ENCODE measurements at regions not wholly inside any gene's neighbourhood (a gene's known extent, or its start where the extent isn't known, plus 50 kb on each side); places are given as distances from the start of the nearest gene placed in this dataset.
"Not testable (repeated sequence)": the region's sequence is repeated elsewhere in the genome, so short reads cannot be mapped to it uniquely, and the experiment has no call there.

DNA sequence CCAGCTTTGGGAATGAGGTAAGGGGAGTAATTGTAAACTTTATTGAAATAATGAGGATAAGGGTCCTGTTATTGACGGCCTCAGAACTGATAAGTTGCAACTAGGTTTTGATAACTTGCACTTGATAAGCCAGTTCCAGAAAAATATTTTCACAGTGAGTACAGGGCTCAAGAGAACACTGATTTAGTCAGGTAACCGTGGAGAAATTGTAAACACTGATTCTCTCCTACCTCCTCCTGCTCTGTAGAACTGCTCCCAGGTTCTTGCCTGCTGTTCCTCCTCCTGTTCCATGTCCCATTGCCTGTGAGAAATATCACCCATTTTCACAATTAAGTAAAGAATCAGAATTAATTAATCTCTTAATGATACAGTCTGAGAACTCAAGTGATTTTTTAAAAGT lies 55.0 kb upstream of the CXXC4 start:
- DNase-seq (ENCODE audit: low spot score) = no peak

DNA sequence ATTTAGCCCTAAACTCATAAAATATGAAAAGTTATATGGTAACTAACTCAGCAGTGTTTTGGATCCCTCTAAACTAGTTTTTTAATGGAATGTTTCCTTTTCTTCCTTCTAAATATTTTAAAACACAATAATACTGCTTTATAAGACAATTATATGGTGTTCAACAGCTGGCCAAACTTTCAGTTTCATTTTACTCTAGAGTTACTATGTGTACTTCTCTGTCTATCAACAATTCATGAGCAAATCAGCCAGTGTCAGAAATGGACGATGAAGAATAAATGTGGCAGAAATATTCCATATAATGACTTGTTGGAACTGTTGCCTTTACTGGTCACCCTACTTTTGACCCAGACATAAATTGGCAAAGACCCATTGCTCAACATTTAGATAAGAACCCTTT lies 64.8 kb upstream of the CXXC4 start:
- no peak for DNase-seq (ENCODE audit: low spot score)

DNA sequence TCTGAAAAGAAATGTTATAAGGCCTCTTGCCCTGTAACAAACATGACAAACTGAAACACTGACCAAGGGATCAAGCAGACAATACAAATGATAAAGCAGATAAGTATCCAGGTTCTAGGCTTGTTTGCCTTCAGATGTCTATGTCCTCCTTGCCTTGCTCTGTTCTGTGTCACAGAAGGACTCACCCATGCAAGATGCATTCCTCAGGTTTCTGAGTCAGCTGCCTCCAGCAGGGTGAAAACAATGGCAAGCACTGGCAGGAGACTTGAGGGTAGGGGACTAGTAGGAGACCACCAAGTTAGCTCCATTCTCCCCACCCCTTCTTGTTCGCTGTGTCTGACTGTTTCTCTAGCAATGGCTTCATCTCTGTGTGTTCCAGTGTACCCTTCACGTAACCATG lies 76.6 kb upstream of the CXXC4 start:
- peak; percentile 7 for DNase-seq (ENCODE audit: low spot score)

DNA sequence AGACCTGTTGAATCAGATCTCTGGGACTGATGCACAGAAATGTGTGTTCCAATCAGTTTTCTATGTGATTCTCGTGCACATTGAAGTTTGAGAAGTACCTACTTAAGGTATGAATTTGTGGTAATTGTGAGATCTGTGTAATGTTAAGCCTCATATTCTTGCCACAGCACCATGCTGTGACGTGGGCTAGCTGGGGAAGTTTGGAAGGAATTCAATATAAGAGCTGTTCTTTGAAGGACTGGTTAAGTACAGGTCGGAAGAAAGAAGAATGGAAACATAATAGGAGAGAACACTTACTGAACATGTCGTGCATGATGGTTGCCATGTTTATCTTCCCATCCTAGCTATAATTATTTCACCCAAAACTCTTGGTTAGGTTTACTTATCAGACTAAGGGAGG lies 79.7 kb upstream of the CXXC4 start:
- no peak for DNase-seq (ENCODE audit: low spot score)

DNA sequence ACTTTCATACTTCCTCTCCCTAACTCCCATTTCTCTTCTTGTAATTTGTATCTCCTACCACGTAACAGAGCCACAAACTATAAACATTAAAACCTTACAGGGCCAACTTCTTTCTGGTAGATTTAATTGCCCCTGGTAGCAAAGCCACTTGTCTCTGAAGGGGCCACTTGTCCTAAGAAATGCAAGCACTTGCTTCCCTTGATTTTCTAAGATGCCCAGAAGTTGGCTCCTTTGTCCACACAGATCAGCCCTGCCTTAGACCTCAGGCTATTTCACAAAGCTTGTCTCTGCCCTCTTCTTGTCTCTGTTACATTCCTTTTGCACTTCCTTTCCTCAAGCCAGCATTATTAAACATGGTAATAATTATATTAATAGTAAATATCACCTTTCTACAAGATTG lies 80.6 kb upstream of the CXXC4 start:
- DNase-seq (ENCODE audit: low spot score) = no peak

DNA sequence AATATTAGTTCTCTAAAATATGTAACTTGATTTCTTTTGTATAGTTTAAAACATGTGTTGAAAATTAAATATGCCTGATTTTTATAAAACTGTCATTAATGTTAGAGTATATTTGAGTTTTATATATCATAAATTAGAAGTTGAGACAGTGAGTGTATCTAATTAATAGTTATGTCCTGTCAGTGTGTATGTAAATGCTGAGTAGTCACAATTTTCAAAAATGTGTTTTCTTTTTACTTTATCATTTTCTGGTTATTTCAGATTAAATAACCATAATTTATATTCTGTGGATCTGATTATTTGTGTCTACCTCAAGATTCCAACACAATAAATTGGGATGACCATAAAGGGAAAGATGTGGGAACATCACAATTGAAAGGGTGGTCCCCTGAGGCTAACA lies 82.7 kb upstream of the CXXC4 start:
- DNase-seq (ENCODE audit: low spot score) = no peak

DNA sequence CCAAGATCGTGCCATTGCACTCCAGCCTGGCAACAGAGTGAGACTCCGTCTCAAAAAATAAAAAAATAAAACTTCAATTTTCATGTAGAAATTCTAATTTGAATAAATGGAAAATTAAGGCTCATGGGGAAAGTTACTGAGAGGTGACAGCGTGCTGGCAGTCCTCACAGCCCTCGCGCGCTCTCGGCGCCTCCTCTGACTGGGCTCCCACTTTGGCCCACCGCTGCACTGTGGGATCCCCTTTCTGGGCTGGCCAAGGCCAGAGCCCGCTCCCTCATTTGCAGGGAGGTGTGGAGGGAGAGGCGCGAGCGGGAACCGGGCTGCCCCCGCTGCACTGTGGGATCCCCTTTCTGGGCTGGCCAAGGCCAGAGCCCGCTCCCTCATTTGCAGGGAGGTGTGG lies 86.8 kb upstream of the CXXC4 start:
- not testable (repeated sequence) for DNase-seq (ENCODE audit: low spot score)

DNA sequence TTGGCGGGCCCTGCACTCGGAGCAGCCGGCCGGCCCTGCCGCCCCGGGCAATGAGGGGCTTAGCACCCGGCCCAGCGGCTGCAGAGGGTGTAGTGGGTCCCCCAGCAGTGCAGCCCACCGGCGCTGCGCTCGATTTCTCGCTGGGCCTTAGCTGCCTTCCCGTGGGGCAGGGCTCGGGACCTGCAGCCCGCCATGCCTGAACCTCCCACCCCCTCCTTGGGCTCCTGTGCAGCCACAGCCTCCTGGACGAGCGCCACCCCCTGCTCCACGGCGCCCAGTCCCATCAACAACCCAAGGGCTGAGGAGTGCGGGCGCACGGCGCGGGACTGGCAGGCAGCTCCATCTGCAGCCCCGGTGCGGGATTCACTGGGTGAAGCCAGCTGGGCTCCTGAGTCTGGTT lies 87.4 kb upstream of the CXXC4 start:
- DNase-seq (ENCODE audit: low spot score) = not testable (repeated sequence)

DNA sequence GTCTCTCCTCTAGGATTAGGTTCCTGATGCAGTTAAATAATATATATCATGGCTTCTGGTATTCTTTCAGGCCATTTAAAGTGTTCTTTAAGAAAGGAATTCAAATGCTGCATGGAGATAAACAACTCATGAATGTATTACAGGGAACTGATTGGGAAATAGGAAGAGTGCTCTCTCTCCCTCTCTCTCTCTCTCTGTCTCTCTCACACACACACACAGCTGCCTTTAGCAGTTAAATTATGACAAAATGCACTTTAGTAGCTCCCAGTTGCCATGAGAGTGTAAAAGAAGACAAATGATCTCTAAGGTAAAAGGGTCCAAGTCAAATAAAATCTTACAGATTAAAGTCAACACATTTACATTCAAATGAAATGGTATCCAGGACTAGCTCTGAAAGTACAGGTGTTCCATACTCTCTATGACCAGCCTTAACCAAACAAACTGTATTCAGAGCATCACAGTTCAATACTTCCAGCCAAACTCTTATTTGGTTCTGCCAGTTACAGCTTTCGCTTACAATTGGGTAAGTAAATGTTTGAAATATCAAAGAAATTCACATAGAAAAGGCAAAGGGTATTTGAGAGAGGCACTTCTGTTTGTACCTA lies 94.7 kb upstream of the CXXC4 start:
- no peak for DNase-seq (ENCODE audit: low spot score)

DNA sequence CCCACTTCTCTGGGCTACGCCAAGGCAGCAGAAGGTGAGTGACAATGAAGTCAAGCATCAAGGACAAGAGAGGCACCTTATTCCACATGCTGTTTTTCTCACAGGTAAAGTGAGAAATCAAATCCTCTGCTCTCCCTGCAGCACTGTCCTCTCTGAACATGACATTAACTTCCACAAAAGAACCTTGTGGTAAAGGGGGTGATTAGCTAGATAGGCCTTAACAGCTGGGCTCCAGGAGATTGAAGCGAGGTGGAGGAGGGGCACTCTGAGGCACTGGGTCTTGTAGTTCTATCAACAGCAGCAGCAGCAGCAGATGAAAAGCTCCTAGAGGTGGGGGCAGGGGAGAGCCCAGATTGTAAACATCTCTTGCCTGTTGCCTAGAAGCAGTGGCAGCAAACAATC lies 96.8 kb upstream of the CXXC4 start:
- no peak for DNase-seq (ENCODE audit: low spot score)

DNA sequence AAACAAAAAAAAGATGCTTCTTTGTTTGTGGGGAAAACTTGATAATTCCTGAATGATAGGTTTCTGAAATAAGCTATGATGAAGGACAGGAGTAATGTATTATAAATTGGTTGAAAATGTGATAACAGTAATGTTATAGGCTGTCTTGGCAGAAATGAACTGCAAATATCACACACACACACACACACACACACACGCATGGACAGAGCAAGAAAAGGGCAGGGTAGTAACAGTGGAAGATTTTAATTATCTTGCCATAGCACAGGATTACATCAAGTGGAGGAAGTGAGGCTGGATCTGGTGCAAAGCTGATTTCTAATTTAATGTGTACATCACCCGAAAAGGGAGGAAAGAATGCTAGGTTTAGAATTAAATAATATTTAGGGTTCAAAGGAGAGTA lies 97.5 kb upstream of the CXXC4 start:
- no peak for DNase-seq (ENCODE audit: low spot score)

DNA sequence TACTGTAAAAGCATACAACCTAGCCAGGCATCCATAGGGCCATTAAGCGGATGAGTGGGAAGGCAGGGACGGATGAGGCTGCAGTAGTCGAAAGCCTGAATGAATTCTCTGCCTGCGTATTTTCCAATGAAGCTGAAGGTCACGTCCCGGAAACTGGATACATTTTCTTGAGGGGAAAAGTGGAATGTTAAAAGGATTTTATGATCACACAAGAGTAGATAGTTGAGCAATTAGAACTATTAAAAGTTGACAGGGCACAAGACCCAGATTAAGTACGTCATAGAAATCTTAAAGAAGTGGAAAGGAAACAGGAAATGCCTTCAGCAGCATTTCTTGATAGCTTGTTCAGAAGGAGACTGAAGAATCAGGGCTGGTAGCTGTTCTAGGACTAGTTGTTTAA lies 98.3 kb upstream of the CXXC4 start:
- no peak for DNase-seq (ENCODE audit: low spot score)

DNA sequence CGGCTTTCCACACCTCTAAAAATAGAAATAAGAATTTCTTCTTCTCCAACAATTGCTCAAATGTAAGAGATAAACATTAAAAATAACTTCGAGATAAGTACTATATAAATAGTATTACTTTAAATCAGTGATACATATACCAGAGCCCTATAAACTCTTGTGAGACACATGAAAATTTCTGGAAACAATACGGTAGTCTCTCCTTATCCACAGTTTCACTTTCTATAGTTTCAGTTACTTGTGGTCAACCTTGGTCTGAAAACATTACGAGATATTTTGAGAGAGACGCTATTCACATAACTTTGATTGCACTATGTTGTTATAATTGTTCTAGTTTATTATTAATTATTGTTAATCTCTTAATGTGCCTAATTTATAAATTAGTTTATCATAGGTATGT lies 101.5 kb upstream of the CXXC4 start:
- DNase-seq (ENCODE audit: low spot score) = no peak

DNA sequence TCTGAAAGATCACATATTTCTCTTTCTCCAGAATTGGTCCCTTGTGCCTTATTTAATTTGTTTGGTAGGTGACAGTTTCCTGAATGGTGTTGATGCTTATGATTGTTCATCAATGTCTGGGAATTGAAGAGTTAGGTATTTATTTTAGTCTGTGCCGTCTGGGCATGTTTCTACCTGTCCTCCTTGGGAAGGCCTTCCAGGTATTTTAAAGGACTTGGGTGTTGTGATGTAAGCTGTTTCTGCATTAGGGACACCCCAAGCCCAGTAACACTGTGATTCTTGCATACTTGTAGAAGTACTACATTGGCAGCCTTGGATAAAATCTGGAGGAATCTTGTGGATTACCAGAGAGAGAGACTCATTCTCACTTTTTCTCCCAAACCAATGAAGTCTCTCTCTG lies 120.8 kb upstream of the CXXC4 start:
- DNase-seq (ENCODE audit: low spot score) = no peak

DNA sequence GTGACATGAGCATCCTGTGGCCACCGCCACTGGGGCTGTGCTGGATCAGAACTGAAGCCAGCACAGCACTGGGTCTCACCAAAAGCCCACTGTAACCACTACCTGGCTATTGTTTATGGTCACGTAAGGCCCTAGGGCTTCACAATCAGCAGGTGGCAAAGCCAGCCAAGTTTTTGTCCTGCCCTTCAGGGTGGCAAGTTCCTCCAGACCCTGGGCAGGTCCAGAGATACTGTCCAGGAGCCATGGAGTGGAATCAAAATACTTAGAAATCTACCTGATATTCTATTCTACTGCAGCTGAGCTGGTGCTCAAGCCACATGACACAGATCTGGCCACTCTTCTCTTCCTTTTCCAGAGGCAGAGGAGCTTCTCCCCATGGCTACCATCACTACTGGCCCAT lies 121.2 kb upstream of the CXXC4 start:
- no peak for DNase-seq (ENCODE audit: low spot score)

DNA sequence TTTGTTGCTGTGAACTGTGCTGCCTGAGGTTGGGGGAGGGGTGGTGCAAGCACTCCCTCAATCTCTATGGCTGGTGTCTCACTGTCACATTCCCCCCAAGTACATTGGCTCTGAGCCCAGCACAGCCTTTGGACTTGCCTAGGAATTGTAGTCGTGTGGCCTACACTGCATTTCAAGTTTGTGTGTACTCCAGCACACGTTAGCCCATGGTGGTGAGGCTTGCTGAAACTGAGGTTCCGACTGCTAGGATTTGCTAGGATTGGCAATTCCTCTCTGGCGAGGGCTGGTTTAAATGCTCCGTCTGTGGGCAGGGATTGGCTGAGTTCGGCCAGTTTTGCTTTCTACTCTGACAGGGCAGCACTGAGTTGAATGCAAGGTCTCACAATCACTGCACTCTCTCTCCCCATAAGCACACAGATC lies 121.7 kb upstream of the CXXC4 start:
- no peak for DNase-seq (ENCODE audit: low spot score)

DNA sequence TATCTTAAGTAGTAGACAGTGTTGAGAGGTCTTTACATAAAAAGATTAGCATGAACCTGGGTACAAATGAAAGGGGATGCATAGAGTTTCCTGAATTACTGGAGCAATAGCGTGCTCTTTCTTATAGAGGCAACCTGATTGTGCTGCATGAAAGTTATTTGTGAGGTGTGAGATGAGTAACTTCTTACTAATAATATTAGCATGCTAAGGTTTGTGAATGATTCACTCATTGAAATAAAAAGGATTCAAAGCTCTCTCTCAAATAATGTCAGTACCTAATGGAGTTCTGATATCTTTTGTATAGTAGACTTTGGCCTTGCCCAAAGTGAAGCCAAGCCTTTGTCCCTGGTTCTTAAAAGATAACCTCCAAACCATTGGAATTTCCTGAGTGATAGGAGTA lies 131.0 kb upstream of the CXXC4 start:
- DNase-seq (ENCODE audit: low spot score) = no peak

DNA sequence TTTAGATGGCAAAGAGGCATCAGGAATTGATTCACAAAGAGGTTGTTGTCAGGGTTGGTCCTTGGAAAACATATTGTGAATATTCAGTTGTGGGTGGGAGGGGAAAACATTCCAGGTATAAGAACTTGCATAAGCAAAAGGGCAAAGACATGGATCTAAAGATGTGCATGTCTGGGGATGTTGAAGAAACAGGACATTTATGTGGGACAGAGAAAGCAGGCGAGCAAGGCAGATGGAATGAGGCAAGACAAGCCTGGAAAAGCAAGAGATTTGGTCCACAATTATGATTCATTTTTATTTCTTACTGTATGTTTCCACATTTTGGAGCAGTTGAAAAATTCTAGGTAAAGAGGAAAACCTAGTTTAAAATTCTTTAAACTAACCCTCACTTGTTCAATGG lies 134.9 kb upstream of the CXXC4 start:
- DNase-seq (ENCODE audit: low spot score) = no peak

DNA sequence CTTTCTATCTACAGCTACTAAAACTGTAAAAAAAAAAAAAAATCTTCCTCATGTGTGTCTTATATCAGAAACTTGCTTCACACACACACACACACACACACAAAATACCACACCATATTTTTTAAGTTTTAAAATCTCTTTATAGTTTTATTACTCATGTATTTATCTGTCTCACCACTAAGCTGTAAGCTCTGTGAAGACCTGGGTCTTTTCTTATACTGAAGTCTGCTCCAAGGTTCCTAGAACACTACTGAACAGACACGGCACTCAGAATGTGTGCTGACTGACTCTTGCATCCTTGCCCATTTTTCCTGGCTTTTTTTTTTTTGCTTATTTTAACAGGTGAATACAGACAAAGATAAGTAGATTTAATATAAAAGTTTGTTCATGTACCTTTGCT lies 135.6 kb upstream of the CXXC4 start:
- no peak for DNase-seq (ENCODE audit: low spot score)

DNA sequence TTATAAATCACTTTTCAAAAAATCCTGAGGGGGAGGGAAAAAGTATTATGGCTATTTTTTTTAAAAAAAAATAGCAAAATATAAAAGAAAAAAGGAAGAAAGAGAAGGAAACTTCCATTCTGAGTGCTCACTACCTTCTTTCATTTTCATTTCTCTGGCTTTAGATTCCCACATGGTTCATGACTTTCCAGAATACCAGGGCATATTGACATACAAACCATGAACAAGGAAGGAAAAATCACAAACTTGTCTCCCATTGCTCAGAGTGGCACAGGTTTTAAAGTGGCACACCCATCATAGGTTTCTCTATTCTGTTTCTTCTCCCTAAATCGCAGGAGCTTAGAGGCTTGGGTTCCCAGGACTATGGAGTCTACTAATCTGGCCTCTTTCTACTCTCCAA lies 136.3 kb upstream of the CXXC4 start:
- DNase-seq (ENCODE audit: low spot score) = no peak

DNA sequence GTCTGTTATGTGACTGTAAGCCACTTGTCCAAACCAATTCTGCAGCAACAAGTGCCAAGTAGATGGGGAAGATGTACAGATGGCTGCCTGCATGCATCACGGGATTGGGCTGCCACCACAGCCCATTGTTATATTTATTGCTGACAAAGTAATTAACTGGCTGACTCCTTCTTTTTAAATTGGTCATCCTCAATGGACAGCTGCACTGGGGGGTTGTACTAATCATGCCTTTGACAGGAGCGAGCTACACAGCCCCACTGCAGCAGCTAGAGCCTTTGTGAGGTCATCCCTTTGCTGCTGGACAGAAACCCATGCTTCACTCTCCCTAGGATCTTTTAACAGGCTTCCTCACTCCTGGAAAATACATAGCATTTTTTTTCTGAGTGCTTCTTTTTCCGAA lies 146.7 kb upstream of the CXXC4 start:
- DNase-seq (ENCODE audit: low spot score) = peak; percentile 2

DNA sequence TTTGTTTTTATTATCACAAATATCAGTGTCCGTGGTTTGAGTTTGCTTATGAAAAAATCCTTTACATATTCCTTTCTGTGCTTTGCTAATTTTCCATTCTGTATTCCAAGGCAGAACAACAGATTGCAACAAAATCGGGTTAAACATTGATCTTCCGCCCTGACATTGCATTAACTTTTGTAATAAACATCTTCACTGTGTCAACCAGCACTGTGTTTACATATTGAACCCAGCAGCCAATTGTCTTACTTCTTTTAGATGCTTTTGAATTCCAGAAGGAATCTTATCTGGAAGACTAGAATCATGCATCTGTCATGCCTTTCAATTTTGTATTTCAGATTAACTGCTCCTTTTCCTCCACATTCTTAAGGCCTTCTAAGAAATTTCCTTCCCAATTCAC lies 147.8 kb upstream of the CXXC4 start:
- DNase-seq (ENCODE audit: low spot score) = no peak

DNA sequence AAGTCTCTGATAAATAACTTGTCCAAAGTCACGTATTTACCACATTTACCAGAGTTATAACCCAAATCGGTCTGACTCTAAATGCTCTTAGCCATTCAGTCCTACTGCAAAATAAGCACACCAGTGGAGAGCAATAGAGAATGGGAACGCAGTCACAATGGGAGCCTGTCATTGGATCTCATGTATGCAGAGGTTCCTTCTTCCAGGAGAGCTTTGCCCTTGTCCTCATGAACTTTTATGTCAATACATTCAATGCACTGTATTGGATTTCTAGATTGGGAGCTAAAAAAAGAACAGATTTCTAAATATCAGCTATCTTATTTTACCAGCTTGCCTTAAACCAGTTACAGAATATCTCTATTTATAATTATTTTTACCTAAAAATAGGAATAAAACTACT lies 149.1 kb upstream of the CXXC4 start:
- DNase-seq (ENCODE audit: low spot score) = no peak

DNA sequence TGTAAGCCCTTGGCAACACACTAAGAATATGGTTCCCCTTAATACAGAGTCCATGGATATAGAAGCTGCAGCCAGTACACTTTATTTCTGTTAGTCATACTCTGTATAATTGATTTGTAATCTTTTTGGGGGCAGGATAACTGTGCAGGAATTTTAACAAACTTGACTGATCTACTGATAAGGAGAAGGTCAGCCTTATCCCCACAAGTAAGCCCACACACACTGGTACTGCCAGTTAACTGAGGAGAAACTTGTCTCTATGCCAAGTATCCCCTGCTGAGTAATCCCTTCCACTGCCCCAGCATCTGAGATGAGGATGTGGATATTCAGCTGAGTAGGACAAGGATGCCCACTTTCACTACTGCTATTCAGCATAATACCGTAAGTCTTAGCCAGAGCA lies 154.9 kb upstream of the CXXC4 start:
- no peak for DNase-seq (ENCODE audit: low spot score)

DNA sequence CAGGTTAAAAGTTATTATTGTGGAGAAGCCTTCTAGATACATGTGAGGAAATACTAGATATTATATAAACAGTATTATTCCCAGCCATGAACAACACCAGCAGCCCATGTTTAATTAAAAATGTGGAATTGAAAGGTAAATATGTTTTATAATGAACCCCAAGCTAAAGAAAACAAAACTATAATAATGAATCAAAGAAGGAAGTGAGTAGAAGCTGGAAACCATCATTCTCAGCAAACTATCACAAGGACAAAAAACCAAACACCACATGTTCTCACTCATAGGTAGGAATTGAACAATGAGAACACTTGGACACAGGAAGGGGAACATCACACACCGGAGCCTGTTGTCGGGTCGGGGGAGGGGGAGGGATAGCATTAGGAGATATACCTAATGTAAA lies 167.6 kb upstream of the CXXC4 start:
- DNase-seq (ENCODE audit: low spot score) = not testable (repeated sequence)
